ENCODE measurements at regions not wholly inside any gene's neighbourhood (a gene's known extent, or its start where the extent isn't known, plus 50 kb on each side); places are given as distances from the start of the nearest gene placed in this dataset.

DNA sequence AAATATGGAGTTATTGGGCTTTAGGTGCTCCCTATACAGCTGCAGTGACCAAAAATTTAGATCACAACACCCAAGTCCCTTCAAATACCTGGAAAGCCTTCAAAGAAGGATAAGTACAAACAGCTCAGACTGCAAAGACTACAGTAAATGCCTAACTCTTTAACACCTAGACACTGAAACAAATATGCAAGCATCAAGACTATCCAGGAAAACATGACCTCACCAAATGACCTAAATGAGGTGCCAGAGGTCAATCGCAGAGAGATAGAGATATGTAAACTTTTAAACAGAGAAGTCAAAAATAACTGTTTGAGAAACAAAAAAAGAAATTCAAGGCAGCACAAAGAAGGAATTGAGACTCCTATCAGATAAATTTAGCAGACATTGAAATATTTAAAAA lies 753.8 kb upstream of the B3GALT2 start:
- no peak overlapping the region for H3K27ac Mint-ChIP-seq (ENCODE audit: unreplicated experiment)
- BruUV-seq (replicated peaks), result no TSS peak
- no peak overlapping the region for H3K4me3 ChIP-seq (ENCODE audit: low read depth, low read length)
- no peaks in the 10 kb centered on the region for H3K36me3 Mint-ChIP-seq (ENCODE audit: insufficient read depth, unreplicated experiment)
- H3K4me3 Mint-ChIP-seq (ENCODE audit: unreplicated experiment), result no peak overlapping the region
- H3K4me1 ChIP-seq, result no peaks in the 10 kb centered on the region
- no peaks in the 10 kb centered on the region for H3K36me3 ChIP-seq (ENCODE audit: control insufficient read depth, insufficient read depth, low read length)
- no peaks in the 10 kb centered on the region for H3K27me3 ChIP-seq (replicated peaks; ENCODE audit: control insufficient read depth, insufficient read depth, low read length)
- POLR2A ChIA-PET, result no interaction called here
- CTCF ChIA-PET, result no interaction called here
- no peak for DNase-seq
- H3K9me3 ChIP-seq, result no peaks in the 10 kb centered on the region
- no peaks in the 10 kb centered on the region for H3K27me3 Mint-ChIP-seq (ENCODE audit: insufficient read depth, unreplicated experiment)
- intact Hi-C loops (cut with micrococcal nuclease; ENCODE audit: unreplicated experiment), result no loop called here
- no peaks in the 10 kb centered on the region for H3K9me3 Mint-ChIP-seq (ENCODE audit: unreplicated experiment)
- no peaks in the 10 kb centered on the region for H3K4me1 Mint-ChIP-seq (ENCODE audit: low read depth, unreplicated experiment)
- TF ChIP-seq, protein P1, sequence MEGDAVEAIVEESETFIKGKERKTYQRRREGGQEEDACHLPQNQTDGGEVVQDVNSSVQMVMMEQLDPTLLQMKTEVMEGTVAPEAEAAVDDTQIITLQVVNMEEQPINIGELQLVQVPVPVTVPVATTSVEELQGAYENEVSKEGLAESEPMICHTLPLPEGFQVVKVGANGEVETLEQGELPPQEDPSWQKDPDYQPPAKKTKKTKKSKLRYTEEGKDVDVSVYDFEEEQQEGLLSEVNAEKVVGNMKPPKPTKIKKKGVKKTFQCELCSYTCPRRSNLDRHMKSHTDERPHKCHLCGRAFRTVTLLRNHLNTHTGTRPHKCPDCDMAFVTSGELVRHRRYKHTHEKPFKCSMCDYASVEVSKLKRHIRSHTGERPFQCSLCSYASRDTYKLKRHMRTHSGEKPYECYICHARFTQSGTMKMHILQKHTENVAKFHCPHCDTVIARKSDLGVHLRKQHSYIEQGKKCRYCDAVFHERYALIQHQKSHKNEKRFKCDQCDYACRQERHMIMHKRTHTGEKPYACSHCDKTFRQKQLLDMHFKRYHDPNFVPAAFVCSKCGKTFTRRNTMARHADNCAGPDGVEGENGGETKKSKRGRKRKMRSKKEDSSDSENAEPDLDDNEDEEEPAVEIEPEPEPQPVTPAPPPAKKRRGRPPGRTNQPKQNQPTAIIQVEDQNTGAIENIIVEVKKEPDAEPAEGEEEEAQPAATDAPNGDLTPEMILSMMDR (IDR thresholded peaks at IDR 0.05; ENCODE audit: insufficient read depth in 1 of 2, low read depth in 1 of 2, low read length in 1 of 2, severe bottlenecking in 1 of 2, unreplicated experiment in 1 of 2), result no peak

DNA sequence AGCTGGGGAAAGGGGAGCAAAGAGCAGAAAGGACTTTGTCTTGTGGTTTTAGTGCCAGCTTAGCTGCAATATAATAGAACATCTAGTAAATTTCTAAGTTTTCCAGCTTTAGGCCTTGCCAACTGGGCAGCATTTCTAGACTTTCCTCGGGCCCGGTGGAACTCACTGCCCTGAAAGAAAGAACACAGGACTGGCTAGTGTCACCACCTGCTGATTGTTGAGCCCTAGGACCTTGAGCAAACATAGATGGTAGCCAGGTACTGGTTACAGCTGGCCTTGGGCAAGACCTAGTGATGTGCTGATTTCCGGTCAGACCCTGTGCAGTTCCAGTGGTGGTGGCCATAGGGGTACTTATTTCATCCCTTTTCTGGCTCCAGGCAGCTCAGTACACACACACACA lies 753.2 kb upstream of the B3GALT2 start:
- Mint-ChIP-seq H3K4me3 (ENCODE audit: unreplicated experiment) (no peak overlapping the region), H3K27ac (ENCODE audit: unreplicated experiment) (no peak overlapping the region), H3K27me3 (ENCODE audit: insufficient read depth, unreplicated experiment) (no peaks in the 10 kb centered on the region), H3K36me3 (ENCODE audit: insufficient read depth, unreplicated experiment) (no peaks in the 10 kb centered on the region), H3K4me1 (ENCODE audit: low read depth, unreplicated experiment) (no peaks in the 10 kb centered on the region), H3K9me3 (ENCODE audit: unreplicated experiment) (no peaks in the 10 kb centered on the region)
- H3K27me3 ChIP-seq (replicated peaks; ENCODE audit: control insufficient read depth, insufficient read depth, low read length), result no peaks in the 10 kb centered on the region
- ChIA-PET POLR2A (no interaction called here), CTCF (no interaction called here)
- H3K36me3 ChIP-seq (ENCODE audit: control insufficient read depth, insufficient read depth, low read length), result no peaks in the 10 kb centered on the region
- BruUV-seq (replicated peaks), result no TSS peak
- H3K4me3 ChIP-seq (ENCODE audit: low read depth, low read length), result no peak overlapping the region
- no peaks in the 10 kb centered on the region for H3K4me1 ChIP-seq
- H3K9me3 ChIP-seq, result no peaks in the 10 kb centered on the region
- TF ChIP-seq, protein P1 (IDR thresholded peaks at IDR 0.05; ENCODE audit: insufficient read depth in 1 of 2, low read depth in 1 of 2, low read length in 1 of 2, severe bottlenecking in 1 of 2, unreplicated experiment in 1 of 2), result no peak
- intact Hi-C loops (cut with micrococcal nuclease; ENCODE audit: unreplicated experiment), result no loop called here
- DNase-seq, result no peak

DNA sequence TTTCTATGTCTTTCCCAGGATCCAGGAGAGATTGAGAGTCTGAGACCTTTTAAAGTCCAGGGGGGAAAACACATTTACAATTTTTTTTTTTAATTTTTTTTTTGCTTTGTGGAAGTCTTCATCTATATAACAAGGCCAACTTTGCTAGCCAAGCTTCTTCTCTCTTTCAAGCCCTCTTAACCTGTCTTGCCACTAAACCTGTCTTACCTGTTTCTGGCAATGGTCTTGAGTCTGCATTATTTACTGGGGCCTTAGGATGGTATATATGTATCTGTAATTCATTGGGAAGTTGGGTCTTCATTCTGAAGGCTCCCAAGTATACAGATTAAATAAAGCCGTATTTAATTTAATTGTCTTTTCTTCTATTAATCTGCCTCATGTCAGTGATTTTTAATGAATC lies 750.9 kb upstream of the B3GALT2 start:
- Mint-ChIP-seq H3K27me3 (ENCODE audit: insufficient read depth, unreplicated experiment) (no peaks in the 10 kb centered on the region), H3K36me3 (ENCODE audit: insufficient read depth, unreplicated experiment) (no peaks in the 10 kb centered on the region), H3K9me3 (ENCODE audit: unreplicated experiment) (no peaks in the 10 kb centered on the region), H3K4me3 (ENCODE audit: unreplicated experiment) (no peak overlapping the region), H3K4me1 (ENCODE audit: low read depth, unreplicated experiment) (no peaks in the 10 kb centered on the region), H3K27ac (ENCODE audit: unreplicated experiment) (no peak overlapping the region)
- H3K9me3 ChIP-seq, result no peaks in the 10 kb centered on the region
- no peaks in the 10 kb centered on the region for H3K27me3 ChIP-seq (replicated peaks; ENCODE audit: control insufficient read depth, insufficient read depth, low read length)
- DNase-seq, result no peak
- BruUV-seq (replicated peaks), result no TSS peak
- no peaks in the 10 kb centered on the region for H3K36me3 ChIP-seq (ENCODE audit: control insufficient read depth, insufficient read depth, low read length)
- POLR2A ChIA-PET, result no interaction called here
- no peak overlapping the region for H3K4me3 ChIP-seq (ENCODE audit: low read depth, low read length)
- H3K4me1 ChIP-seq, result no peaks in the 10 kb centered on the region
- TF ChIP-seq, protein P1 (IDR thresholded peaks at IDR 0.05; ENCODE audit: insufficient read depth in 1 of 2, low read depth in 1 of 2, low read length in 1 of 2, severe bottlenecking in 1 of 2, unreplicated experiment in 1 of 2), result no peak
- CTCF ChIA-PET, result no interaction called here
- intact Hi-C loops (cut with micrococcal nuclease; ENCODE audit: unreplicated experiment), result no loop called here
